GM13977 (cell line): ENCODE measurements at regions not wholly inside any gene's neighbourhood (a gene's known extent, or its start where the extent isn't known, plus 50 kb on each side); places are given as distances from the start of the nearest gene placed in this dataset.

ENCODE experiments used
- DNase-seq: peaks from one replicate; pipeline ENCODE4 v3.0.0; 2012; ENCODE audit warnings: low spot score
- in situ Hi-C: fragments of 300-500 bp; cut with MboI; formaldehyde crosslinking; loops from one replicate; pipeline ENCODE4 v1.12.0; 2022; ENCODE audit warnings: low sequenced_read_pairs, low pct_unique_long_range_greater_than_20kb, mixed read lengths, inconsistent platforms; ENCODE audit not compliant: unreplicated experiment
- TF ChIP-seq, protein P1 (sequence below): IDR thresholded peaks from 2 replicates; pipeline ENCODE4 v1.5.1; 2012; ENCODE audit warnings: mild to moderate bottlenecking, control low read depth; ENCODE audit not compliant: insufficient read depth; ENCODE audit errors: extremely low read depth, missing control alignments

DNA sequence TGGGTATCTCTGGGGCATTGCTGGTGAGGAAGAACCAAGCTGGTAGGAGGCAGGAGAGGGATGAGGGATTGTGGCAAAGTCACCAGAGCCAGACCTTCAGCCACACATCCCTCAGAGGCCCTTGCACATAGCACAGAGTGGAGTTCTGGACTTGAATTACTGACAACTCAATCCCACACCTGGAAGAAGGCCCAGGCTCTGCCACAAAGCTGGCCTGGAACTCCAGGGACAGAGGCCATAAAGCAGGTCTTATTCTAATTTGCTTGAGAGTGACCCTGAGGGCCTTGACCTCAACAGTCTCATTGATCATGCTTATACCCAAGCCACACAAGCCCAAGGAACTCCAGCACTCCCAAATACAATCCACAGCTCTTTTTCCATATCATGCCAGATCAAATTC is 486.2 kb upstream of the ZMIZ1 start:
- in situ Hi-C loops: no loop called here
- TF ChIP-seq, protein P1, sequence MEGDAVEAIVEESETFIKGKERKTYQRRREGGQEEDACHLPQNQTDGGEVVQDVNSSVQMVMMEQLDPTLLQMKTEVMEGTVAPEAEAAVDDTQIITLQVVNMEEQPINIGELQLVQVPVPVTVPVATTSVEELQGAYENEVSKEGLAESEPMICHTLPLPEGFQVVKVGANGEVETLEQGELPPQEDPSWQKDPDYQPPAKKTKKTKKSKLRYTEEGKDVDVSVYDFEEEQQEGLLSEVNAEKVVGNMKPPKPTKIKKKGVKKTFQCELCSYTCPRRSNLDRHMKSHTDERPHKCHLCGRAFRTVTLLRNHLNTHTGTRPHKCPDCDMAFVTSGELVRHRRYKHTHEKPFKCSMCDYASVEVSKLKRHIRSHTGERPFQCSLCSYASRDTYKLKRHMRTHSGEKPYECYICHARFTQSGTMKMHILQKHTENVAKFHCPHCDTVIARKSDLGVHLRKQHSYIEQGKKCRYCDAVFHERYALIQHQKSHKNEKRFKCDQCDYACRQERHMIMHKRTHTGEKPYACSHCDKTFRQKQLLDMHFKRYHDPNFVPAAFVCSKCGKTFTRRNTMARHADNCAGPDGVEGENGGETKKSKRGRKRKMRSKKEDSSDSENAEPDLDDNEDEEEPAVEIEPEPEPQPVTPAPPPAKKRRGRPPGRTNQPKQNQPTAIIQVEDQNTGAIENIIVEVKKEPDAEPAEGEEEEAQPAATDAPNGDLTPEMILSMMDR: no peak
- DNase-seq: no peak

DNA sequence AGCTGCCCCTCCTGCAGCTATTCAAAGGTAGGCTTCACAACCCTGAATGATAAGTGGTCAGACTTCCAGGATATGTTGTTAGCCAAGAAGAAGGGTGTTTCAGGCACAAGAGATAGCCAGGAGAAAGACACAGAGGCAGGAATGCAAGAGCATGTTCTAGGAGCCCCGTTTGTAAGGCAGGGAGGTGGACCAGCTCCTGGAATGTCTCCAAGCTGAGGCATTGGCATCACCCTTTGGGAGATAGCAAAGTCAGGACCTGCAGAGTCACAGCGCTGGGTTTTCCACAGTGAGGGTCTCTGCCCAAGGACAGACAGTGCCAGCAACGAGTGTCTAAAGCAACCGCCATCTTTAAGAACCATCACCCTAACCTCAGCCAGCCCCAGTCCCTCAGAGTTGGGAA is 484.5 kb upstream of the ZMIZ1 start:
- TF ChIP-seq, protein P1: no peak
- no peak for DNase-seq
- in situ Hi-C loops: no loop called here

- no peak for DNase-seq
- in situ Hi-C loops: no loop called here
- TF ChIP-seq, protein P1: no peak
Observed at GRCh38 chr10:78584681-78585080, 484.1 kb upstream of the ZMIZ1 start.

DNA sequence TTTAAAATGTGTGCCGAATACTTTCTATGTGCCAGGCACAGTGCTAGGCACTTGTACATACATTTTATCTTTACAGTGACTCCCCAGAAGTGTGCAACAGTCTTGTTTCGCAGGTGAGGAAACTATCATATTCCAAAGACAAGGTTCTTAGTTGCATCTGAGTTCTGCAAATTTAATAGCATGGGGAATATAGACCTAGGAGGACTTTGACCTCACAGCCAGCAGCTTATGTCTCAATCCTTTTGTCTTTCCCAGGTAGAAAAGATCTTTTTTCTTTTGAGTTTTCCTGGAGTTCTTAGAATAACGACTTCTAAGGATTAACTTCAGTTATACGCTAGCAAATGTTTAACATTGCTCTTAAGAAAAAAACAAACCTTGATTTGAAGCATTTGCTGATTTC is 482.8 kb upstream of the ZMIZ1 start:
- TF ChIP-seq, protein P1: no peak
- no peak for DNase-seq
- in situ Hi-C loops: no loop called here

GRCh38 chr10:78588194-78588811 is 480.5 kb upstream of the ZMIZ1 start:
- TF ChIP-seq, protein P1: no peak
- no peak for DNase-seq
- in situ Hi-C loops: no loop called here

DNA sequence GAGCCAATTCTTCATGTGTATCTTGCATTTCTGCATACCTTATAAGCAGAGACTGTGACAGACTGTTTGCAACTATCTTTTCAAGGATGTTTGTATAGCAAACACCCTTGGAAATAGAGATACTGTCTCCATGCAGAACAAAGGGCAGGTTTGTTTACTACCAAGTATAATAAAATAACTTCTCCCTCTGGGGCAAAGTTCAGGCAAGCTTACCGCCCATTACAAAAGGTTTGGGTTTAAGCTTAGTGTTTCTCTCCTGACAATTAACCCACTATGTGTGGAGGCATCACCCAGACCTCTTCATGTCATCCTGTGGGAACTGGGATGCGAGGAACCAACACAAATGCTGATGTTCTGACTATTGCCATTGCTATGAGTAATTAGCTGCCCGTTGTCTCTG is 479.1 kb upstream of the ZMIZ1 start:
- TF ChIP-seq, protein P1: no peak
- DNase-seq: no peak
- in situ Hi-C loops: no loop called here
